ENCODE measurements at regions not wholly inside any gene's neighbourhood (a gene's known extent, or its start where the extent isn't known, plus 50 kb on each side); places are given as distances from the start of the nearest gene placed in this dataset.

GRCh38 chr4:19401301-19402080 lies 850.2 kb upstream of the SLIT2 start:
- H3K36me3 Mint-ChIP-seq: no peaks in the 10 kb centered on the region
- no peak for DNase-seq
- H3K9me3 Mint-ChIP-seq: peaks cover 0 to 8% of the 10 kb centered on the region in 2 donors
- no peak overlapping the region for H3K4me3 Mint-ChIP-seq
- H3K27ac Mint-ChIP-seq: no peak overlapping the region
- no peaks in the 10 kb centered on the region for H3K27me3 Mint-ChIP-seq
- no peaks in the 10 kb centered on the region for H3K4me1 Mint-ChIP-seq
- no peak for ATAC-seq (replicated peaks)

- Mint-ChIP-seq H3K4me3 (no peak overlapping the region), H3K27ac (no peak overlapping the region), H3K27me3 (no peaks in the 10 kb centered on the region), H3K9me3 (peaks cover 0 to 8% of the 10 kb centered on the region in 2 donors), H3K4me1 (no peaks in the 10 kb centered on the region), H3K36me3 (no peaks in the 10 kb centered on the region)
- DNase-seq (no peak), ATAC-seq (replicated peaks) (no peak)
Observed at GRCh38 chr4:19400820-19401219, 850.9 kb upstream of the SLIT2 start.

- no peaks in the 10 kb centered on the region for H3K36me3 Mint-ChIP-seq
- H3K9me3 Mint-ChIP-seq: peaks cover 0 to 7% of the 10 kb centered on the region in 2 donors
- H3K27me3 Mint-ChIP-seq: no peaks in the 10 kb centered on the region
- no peak overlapping the region for H3K27ac Mint-ChIP-seq
- ATAC-seq (replicated peaks): no peak
- H3K4me1 Mint-ChIP-seq: no peaks in the 10 kb centered on the region
- DNase-seq: no peak
- H3K4me3 Mint-ChIP-seq: no peak overlapping the region
Observed at GRCh38 chr4:19399001-19399400, 852.7 kb upstream of the SLIT2 start.

GRCh38 chr4:19386786-19387185 lies 864.9 kb upstream of the SLIT2 start:
- no peak overlapping the region for H3K4me3 Mint-ChIP-seq
- no peaks in the 10 kb centered on the region for H3K36me3 Mint-ChIP-seq
- no peaks in the 10 kb centered on the region for H3K27me3 Mint-ChIP-seq
- H3K9me3 Mint-ChIP-seq: peaks cover 5 to 7% of the 10 kb centered on the region in 2 donors
- H3K4me1 Mint-ChIP-seq: no peaks in the 10 kb centered on the region
- no peak for DNase-seq
- no peak for ATAC-seq (replicated peaks)
- no peak overlapping the region for H3K27ac Mint-ChIP-seq

GRCh38 chr4:19382993-19383756 lies 868.5 kb upstream of the SLIT2 start:
- Mint-ChIP-seq H3K9me3 (peaks cover 5 to 8% of the 10 kb centered on the region in 2 donors), H3K4me3 (no peak overlapping the region), H3K4me1 (no peaks in the 10 kb centered on the region), H3K27ac (no peak overlapping the region), H3K27me3 (no peaks in the 10 kb centered on the region), H3K36me3 (no peaks in the 10 kb centered on the region)
- ATAC-seq (replicated peaks) (no peak), DNase-seq (no peak)

GRCh38 chr4:19381068-19381467 lies 870.6 kb upstream of the SLIT2 start:
- Mint-ChIP-seq H3K4me3 (no peak overlapping the region), H3K9me3 (peaks cover 7 to 8% of the 10 kb centered on the region in 2 donors), H3K36me3 (no peaks in the 10 kb centered on the region), H3K27me3 (no peaks in the 10 kb centered on the region), H3K4me1 (no peaks in the 10 kb centered on the region), H3K27ac (no peak overlapping the region)
- DNase-seq (no peak), ATAC-seq (replicated peaks) (no peak)

GRCh38 chr4:19380600-19380999 lies 871.1 kb upstream of the SLIT2 start:
- no peak for ATAC-seq (replicated peaks)
- no peaks in the 10 kb centered on the region for H3K27me3 Mint-ChIP-seq
- H3K36me3 Mint-ChIP-seq: no peaks in the 10 kb centered on the region
- H3K9me3 Mint-ChIP-seq: peaks cover 8% of the 10 kb centered on the region in 2 donors
- no peak overlapping the region for H3K27ac Mint-ChIP-seq
- H3K4me1 Mint-ChIP-seq: no peaks in the 10 kb centered on the region
- DNase-seq: no peak
- H3K4me3 Mint-ChIP-seq: no peak overlapping the region

GRCh38 chr4:19379191-19379708 lies 872.5 kb upstream of the SLIT2 start:
- Mint-ChIP-seq H3K4me1 (no peaks in the 10 kb centered on the region), H3K4me3 (no peak overlapping the region), H3K27ac (no peak overlapping the region), H3K27me3 (no peaks in the 10 kb centered on the region), H3K36me3 (no peaks in the 10 kb centered on the region), H3K9me3 (peaks cover 6 to 8% of the 10 kb centered on the region in 2 donors)
- DNase-seq: no peak
- ATAC-seq (replicated peaks): no peak

- Mint-ChIP-seq H3K9me3 (peaks cover 0 to 4% of the 10 kb centered on the region in 2 donors), H3K4me1 (no peaks in the 10 kb centered on the region), H3K36me3 (no peaks in the 10 kb centered on the region), H3K27me3 (no peaks in the 10 kb centered on the region), H3K4me3 (no peak overlapping the region), H3K27ac (no peak overlapping the region)
- DNase-seq: no peak
- no peak for ATAC-seq (replicated peaks)
Observed at GRCh38 chr4:19375931-19376330, 875.8 kb upstream of the SLIT2 start.

GRCh38 chr4:19375136-19375804 lies 876.4 kb upstream of the SLIT2 start:
- no peak overlapping the region for H3K27ac Mint-ChIP-seq
- no peaks in the 10 kb centered on the region for H3K27me3 Mint-ChIP-seq
- no peak overlapping the region for H3K4me3 Mint-ChIP-seq
- peaks cover 0 to 4% of the 10 kb centered on the region in 2 donors for H3K9me3 Mint-ChIP-seq
- no peaks in the 10 kb centered on the region for H3K36me3 Mint-ChIP-seq
- no peak for ATAC-seq (replicated peaks)
- no peaks in the 10 kb centered on the region for H3K4me1 Mint-ChIP-seq
- DNase-seq: no peak

- Mint-ChIP-seq H3K4me3 (no peak overlapping the region), H3K27me3 (no peaks in the 10 kb centered on the region), H3K4me1 (no peaks in the 10 kb centered on the region), H3K9me3 (peaks cover 0 to 4% of the 10 kb centered on the region in 2 donors), H3K27ac (no peak overlapping the region), H3K36me3 (no peaks in the 10 kb centered on the region)
- DNase-seq (no peak), ATAC-seq (replicated peaks) (peak; percentile 23 to 27)
Observed at GRCh38 chr4:19372390-19372789, 879.3 kb upstream of the SLIT2 start.

- Mint-ChIP-seq H3K36me3 (no peaks in the 10 kb centered on the region), H3K27me3 (no peaks in the 10 kb centered on the region), H3K4me3 (no peak overlapping the region), H3K4me1 (no peaks in the 10 kb centered on the region), H3K27ac (no peak overlapping the region), H3K9me3 (peaks cover 0 to 1% of the 10 kb centered on the region in 2 donors)
- no peak for ATAC-seq (replicated peaks)
- DNase-seq: no peak
Observed at GRCh38 chr4:19368800-19369199, 882.9 kb upstream of the SLIT2 start.

GRCh38 chr4:19366916-19367315 lies 884.8 kb upstream of the SLIT2 start:
- ATAC-seq (replicated peaks) (no peak), DNase-seq (no peak)
- Mint-ChIP-seq H3K4me3 (no peak overlapping the region), H3K9me3 (peaks cover 0 to 1% of the 10 kb centered on the region in 2 donors), H3K4me1 (no peaks in the 10 kb centered on the region), H3K36me3 (no peaks in the 10 kb centered on the region), H3K27me3 (no peaks in the 10 kb centered on the region), H3K27ac (no peak overlapping the region)

- no peak for DNase-seq
- ATAC-seq (replicated peaks): no peak
Observed at GRCh38 chr4:19358015-19358414, 893.7 kb upstream of the SLIT2 start.

More at GRCh38 chr4:19358015-19358414, 893.7 kb upstream of the SLIT2 start:
- Mint-ChIP-seq H3K27ac (no peak overlapping the region), H3K36me3 (no peaks in the 10 kb centered on the region), H3K27me3 (no peaks in the 10 kb centered on the region), H3K9me3 (peaks cover 0 to 3% of the 10 kb centered on the region in 2 donors), H3K4me3 (no peak overlapping the region), H3K4me1 (no peaks in the 10 kb centered on the region)

Measured in stimulated activated naive B cell treated with anti-CD40 and anti-IgM and Interleukin-4, amounts not matched to agents 10 μg/mL and 1 μg/mL and 100 μg/mL, for 72 hours (primary cell).